ENCODE measurements at regions not wholly inside any gene's neighbourhood (a gene's known extent, or its start where the extent isn't known, plus 50 kb on each side); places are given as distances from the start of the nearest gene placed in this dataset.

GRCh38 chr4:124961138-124961750 is 248.7 kb upstream of the ANKRD50 start:
- Mint-ChIP-seq H3K27me3 (ENCODE audit: low read depth) (no peaks in the 10 kb centered on the region), H3K4me1 (ENCODE audit: low read depth) (no peaks in the 10 kb centered on the region), H3K36me3 (ENCODE audit: low read depth) (peaks cover 3% of the 10 kb centered on the region), H3K27ac (ENCODE audit: unreplicated experiment) (no peak overlapping the region), H3K4me3 (ENCODE audit: unreplicated experiment) (no peak overlapping the region), H3K9me3 (ENCODE audit: low read depth) (peaks cover 15% of the 10 kb centered on the region)
- no peak for DNase-seq (ENCODE audit: low spot score)
- no peak for TF ChIP-seq CTCF (IDR thresholded peaks at IDR 0.05)

- H3K27me3 Mint-ChIP-seq (ENCODE audit: low read depth), result no peaks in the 10 kb centered on the region
- DNase-seq (ENCODE audit: low spot score), result no peak
Measured at GRCh38 chr4:124958847-124959246, 246.3 kb upstream of the ANKRD50 start.

GRCh38 chr4:124955476-124955875 is 242.9 kb upstream of the ANKRD50 start:
- H3K27me3 Mint-ChIP-seq (ENCODE audit: low read depth), result no peaks in the 10 kb centered on the region
- H3K9me3 Mint-ChIP-seq (ENCODE audit: low read depth), result peaks cover 13% of the 10 kb centered on the region
- TF ChIP-seq CTCF (IDR thresholded peaks at IDR 0.05), result no peak
- H3K27ac Mint-ChIP-seq (ENCODE audit: unreplicated experiment), result no peak overlapping the region
- no peak for DNase-seq (ENCODE audit: low spot score)
- no peak overlapping the region for H3K4me3 Mint-ChIP-seq (ENCODE audit: unreplicated experiment)
- peaks cover 7% of the 10 kb centered on the region for H3K36me3 Mint-ChIP-seq (ENCODE audit: low read depth)
- H3K4me1 Mint-ChIP-seq (ENCODE audit: low read depth), result peaks cover 20% of the 10 kb centered on the region

More at GRCh38 chr4:124958847-124959246, 246.3 kb upstream of the ANKRD50 start:
- Mint-ChIP-seq H3K4me3 (ENCODE audit: unreplicated experiment) (no peak overlapping the region), H3K36me3 (ENCODE audit: low read depth) (peaks cover 3% of the 10 kb centered on the region), H3K4me1 (ENCODE audit: low read depth) (peaks cover 7% of the 10 kb centered on the region), H3K27ac (ENCODE audit: unreplicated experiment) (no peak overlapping the region), H3K9me3 (ENCODE audit: low read depth) (peaks cover 15% of the 10 kb centered on the region)
- no peak for TF ChIP-seq CTCF (IDR thresholded peaks at IDR 0.05)

- Mint-ChIP-seq H3K4me3 (ENCODE audit: unreplicated experiment) (no peak overlapping the region), H3K36me3 (ENCODE audit: low read depth) (peaks cover 5% of the 10 kb centered on the region), H3K27me3 (ENCODE audit: low read depth) (no peaks in the 10 kb centered on the region), H3K27ac (ENCODE audit: unreplicated experiment) (no peak overlapping the region), H3K9me3 (ENCODE audit: low read depth) (peaks cover 7% of the 10 kb centered on the region), H3K4me1 (ENCODE audit: low read depth) (peaks cover 20% of the 10 kb centered on the region)
- TF ChIP-seq CTCF (IDR thresholded peaks at IDR 0.05), result no peak
- DNase-seq (ENCODE audit: low spot score), result no peak
Measured at GRCh38 chr4:124954046-124954445, 241.5 kb upstream of the ANKRD50 start.

GRCh38 chr4:124953486-124953885 is 241.0 kb upstream of the ANKRD50 start:
- H3K4me3 Mint-ChIP-seq (ENCODE audit: unreplicated experiment), result no peak overlapping the region
- TF ChIP-seq CTCF (IDR thresholded peaks at IDR 0.05), result no peak
- H3K9me3 Mint-ChIP-seq (ENCODE audit: low read depth), result peaks cover 7% of the 10 kb centered on the region
- peaks cover 26% of the 10 kb centered on the region for H3K4me1 Mint-ChIP-seq (ENCODE audit: low read depth)
- no peaks in the 10 kb centered on the region for H3K27me3 Mint-ChIP-seq (ENCODE audit: low read depth)
- no peak for DNase-seq (ENCODE audit: low spot score)
- peaks cover 5% of the 10 kb centered on the region for H3K36me3 Mint-ChIP-seq (ENCODE audit: low read depth)
- H3K27ac Mint-ChIP-seq (ENCODE audit: unreplicated experiment), result peak overlapping the region; percentile 78
